B cell (primary cell): ENCODE measurements at regions not wholly inside any gene's neighbourhood (a gene's known extent, or its start where the extent isn't known, plus 50 kb on each side); places are given as distances from the start of the nearest gene placed in this dataset.

ENCODE experiments used
- ATAC-seq: fragments of 200-7000 bp; cut with Tn5 transposase; one replicate; pipeline ENCODE4 v1.10.0; 2021; ENCODE audit warnings: low read depth, mild to moderate bottlenecking, moderate number of reproducible peaks, moderate library complexity
- CTCF ChIA-PET: fragments of 350-600 bp; sonication (Branson Sonifier 250); formaldehyde crosslinking; loops from one replicate; lab custom pipeline; 2021; ENCODE audit warnings: antibody characterized with exemption, inconsistent platforms; lab: Charles Lee
- POLR2A ChIA-PET: fragments of 350-600 bp; sonication (Branson Sonifier 250); formaldehyde crosslinking; loops from one replicate; lab custom pipeline; 2021; ENCODE audit warnings: antibody characterized with exemption; lab: Charles Lee
- DNase-seq: peaks from one replicate; pipeline ENCODE4 v3.0.0; 2013
- H2AFZ ChIP-seq: 2 replicates; pipeline ENCODE4 v1.6.1; 2012; ENCODE audit warnings: mild to moderate bottlenecking, low read depth, low read length; ENCODE audit not compliant: insufficient read depth, poor library complexity, severe bottlenecking
- H3K27ac ChIP-seq, 2 donors: 1 replicate in 1 of 2; 2 replicates in 1 of 2; pipeline ENCODE4 v1.5.1; 2012 to 2013; ENCODE audit warnings: low read length in 2 of 2, mild to moderate bottlenecking in 2 of 2, moderate library complexity in 1 of 2
- H3K27me3 ChIP-seq, 4 experiments: fragments of 200-600 bp in 1 of 4; sonication (generic) in 1 of 4; replicated peaks in 1 of 4; 1 replicate in 2 of 4; 2 replicates in 2 of 4; pipeline versions ENCODE4 v1.6.1 to v1.7.0; 2013 to 2016; ENCODE audit warnings: low read length in 3 of 4, mild to moderate bottlenecking in 2 of 4, mixed read lengths in 1 of 4, moderate library complexity in 1 of 4; ENCODE audit not compliant: insufficient read depth in 4 of 4, control insufficient read depth in 3 of 4; ENCODE audit errors: control extremely low read depth in 1 of 4
- H3K36me3 ChIP-seq, 2 experiments: replicated peaks in 1 of 2; 1 replicate in 1 of 2; 2 replicates in 1 of 2; pipeline versions ENCODE4 v1.6.1 to v1.7.1; 2013; ENCODE audit warnings: low read length in 1 of 2; ENCODE audit not compliant: insufficient read depth in 2 of 2, control insufficient read depth in 1 of 2; ENCODE audit errors: control extremely low read depth in 1 of 2, extremely low read depth in 1 of 2
- H3K4me1 ChIP-seq, 2 donors: fragments of 200-600 bp in 1 of 2; sonication (generic) in 1 of 2; 1 replicate in 1 of 2; 2 replicates in 1 of 2; pipeline versions ENCODE4 v1.5.1 to v1.6.1; 2013 to 2017; ENCODE audit warnings: low read length in 2 of 2; ENCODE audit not compliant: control insufficient read depth in 2 of 2, insufficient read depth in 2 of 2
- H3K4me2 ChIP-seq: replicated peaks from 2 replicates; pipeline ENCODE3; 2012; ENCODE audit warnings: mild to moderate bottlenecking, low read depth, low read length; ENCODE audit not compliant: poor library complexity, severe bottlenecking
- H3K4me3 ChIP-seq, 5 experiments: fragments of 200-600 bp in 1 of 5; sonication (generic) in 1 of 5; 1 replicate in 3 of 5; 2 replicates in 2 of 5; pipeline versions ENCODE4 v1.5.1 to v1.7.0; 2011 to 2016; ENCODE audit warnings: low read length in 4 of 5, mild to moderate bottlenecking in 4 of 5, low read depth in 2 of 5, control low read depth in 1 of 5, moderate library complexity in 1 of 5; ENCODE audit not compliant: insufficient read depth in 1 of 5; ENCODE audit errors: control extremely low read depth in 1 of 5, extremely low read depth in 1 of 5
- H3K79me2 ChIP-seq: fragments of 200-600 bp; sonication (generic); one replicate; pipeline ENCODE4 v1.6.0; 2016; ENCODE audit warnings: low read length; ENCODE audit not compliant: control insufficient read depth, insufficient read depth
- H3K9ac ChIP-seq: fragments of 200-600 bp; sonication (generic); 2 replicates; pipeline ENCODE4 v1.6.1; 2017; ENCODE audit warnings: mild to moderate bottlenecking, low read length, moderate library complexity
- H3K9me3 ChIP-seq, 3 donors: one replicate each; pipeline versions ENCODE4 v1.6.1 to v1.7.1; 2013; ENCODE audit warnings: low read length in 2 of 3; ENCODE audit not compliant: control insufficient read depth in 2 of 3, insufficient read depth in 1 of 3; ENCODE audit errors: control extremely low read depth in 1 of 3
- H4K20me1 ChIP-seq: 2 replicates; pipeline ENCODE4 v1.6.0; 2012; ENCODE audit warnings: mild to moderate bottlenecking, low read length; ENCODE audit not compliant: insufficient read depth, control insufficient read depth, poor library complexity, severe bottlenecking
- H3K27ac Mint-ChIP-seq: one replicate; pipeline ENCODE4 v1.8.0; 2021; ENCODE audit warnings: mixed read lengths
- H3K27me3 Mint-ChIP-seq: one replicate; pipeline ENCODE4 v1.8.0; 2021; ENCODE audit warnings: mixed read lengths
- H3K4me1 Mint-ChIP-seq: one replicate; pipeline ENCODE4 v1.8.0; 2021; ENCODE audit warnings: mixed read lengths
- H3K4me3 Mint-ChIP-seq: one replicate; pipeline ENCODE4 v1.8.0; 2021; ENCODE audit warnings: mixed read lengths
- H3K9me3 Mint-ChIP-seq: one replicate; pipeline ENCODE4 v1.8.0; 2022; ENCODE audit warnings: mixed read lengths; ENCODE audit not compliant: insufficient read depth
- CTCF ChIP-seq: fragments of 200-600 bp; IDR thresholded peaks from one replicate; pipeline ENCODE4 v1.8.0; 2022; ENCODE audit warnings: antibody characterized with exemption, mild to moderate bottlenecking
- EZH2 ChIP-seq: IDR thresholded peaks from 2 replicates; pipeline ENCODE4 v1.6.1; 2012; ENCODE audit warnings: borderline replicate concordance, low read depth, mild to moderate bottlenecking, moderate library complexity, low read length; ENCODE audit not compliant: insufficient read depth, poor library complexity, severe bottlenecking
- WGBS: methylation state at CpG from one replicate; pipeline ENCODE4 v1.1.5; 2013; ENCODE audit warnings: missing lambda C conversion rate; ENCODE audit not compliant: insufficient coverage; 5-methylcytosine and 5-hydroxymethylcytosine counted together
- intact Hi-C: fragments of 100-400 bp; cut with micrococcal nuclease; formaldehyde crosslinking; loops from one replicate; pipeline ENCODE4 v1.10.0; 2022

DNA sequence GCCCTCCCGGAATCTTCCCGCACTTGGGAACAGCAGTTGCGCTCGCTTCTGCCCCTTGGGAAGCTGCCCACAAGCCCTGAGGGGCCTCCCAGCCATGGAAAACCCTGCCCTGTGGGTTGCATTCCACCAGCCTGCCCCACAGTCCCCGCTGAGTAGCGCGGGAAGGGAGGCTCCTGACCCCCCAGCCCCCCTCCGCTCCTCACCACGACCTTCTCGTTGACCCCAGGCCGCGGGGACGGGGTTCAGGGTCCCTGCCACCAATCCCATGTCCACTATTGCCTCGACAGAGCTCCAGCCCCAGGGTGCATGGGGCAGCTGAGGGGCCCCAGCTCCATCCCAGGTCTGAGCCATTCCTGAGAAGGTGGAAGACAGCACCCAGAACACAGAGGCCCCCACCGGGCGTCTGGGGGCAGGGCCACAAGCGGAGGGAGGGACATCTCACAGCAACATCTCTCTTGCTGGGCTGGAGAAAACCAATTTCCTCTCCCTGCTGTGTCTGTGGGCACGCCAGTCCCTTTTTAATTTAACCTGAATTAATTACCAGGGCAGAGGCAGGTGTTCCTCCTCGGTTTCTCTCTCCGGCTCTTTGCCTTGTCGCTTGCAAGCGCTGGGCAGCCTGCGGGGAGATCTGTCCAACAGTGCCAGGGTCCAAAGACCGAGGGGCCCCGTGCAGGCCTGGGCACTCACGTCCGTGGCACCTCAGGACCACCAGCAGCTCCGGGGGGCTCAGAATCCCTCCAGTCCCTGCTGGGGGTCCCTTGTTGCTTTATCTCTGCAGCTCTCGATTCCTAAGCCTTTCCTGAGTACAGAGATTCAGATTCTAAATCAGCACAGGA is 57.9 kb downstream of the FOXL3 start:
- Mint-ChIP-seq H3K4me1 (peaks cover 9% of the 10 kb centered on the region), H3K4me3 (no peak overlapping the region), H3K27me3 (peaks cover 10% of the 10 kb centered on the region), H3K9me3 (no peaks in the 10 kb centered on the region), H3K27ac (no peak overlapping the region)
- no peak overlapping the region for H2AFZ ChIP-seq
- H3K4me2 ChIP-seq = no peak overlapping the region
- POLR2A ChIA-PET = no interaction called here
- H3K79me2 ChIP-seq = no peaks in the 10 kb centered on the region
- peaks cover 0 to 44% (median 0%) of the 10 kb centered on the region in 3 donors for H3K9me3 ChIP-seq
- CTCF ChIA-PET = no interaction called here
- no peaks in the 10 kb centered on the region for H3K36me3 ChIP-seq
- H3K9ac ChIP-seq = no peak overlapping the region
- TF ChIP-seq CTCF (no peak), EZH2 (no peak)
- H3K4me3 ChIP-seq = no peak overlapping the region
- DNase-seq (no peak), ATAC-seq (no peak)
- 94% methylated on average over 29 of the region's 29 CpGs for WGBS
- peaks cover 8 to 9% of the 10 kb centered on the region in 2 donors for H3K4me1 ChIP-seq
- intact Hi-C loops = no loop called here
- H4K20me1 ChIP-seq = no peaks in the 10 kb centered on the region
- H3K27ac ChIP-seq = no peak overlapping the region
- peaks cover 0 to 5% (median 2%) of the 10 kb centered on the region in 4 experiments for H3K27me3 ChIP-seq

DNA sequence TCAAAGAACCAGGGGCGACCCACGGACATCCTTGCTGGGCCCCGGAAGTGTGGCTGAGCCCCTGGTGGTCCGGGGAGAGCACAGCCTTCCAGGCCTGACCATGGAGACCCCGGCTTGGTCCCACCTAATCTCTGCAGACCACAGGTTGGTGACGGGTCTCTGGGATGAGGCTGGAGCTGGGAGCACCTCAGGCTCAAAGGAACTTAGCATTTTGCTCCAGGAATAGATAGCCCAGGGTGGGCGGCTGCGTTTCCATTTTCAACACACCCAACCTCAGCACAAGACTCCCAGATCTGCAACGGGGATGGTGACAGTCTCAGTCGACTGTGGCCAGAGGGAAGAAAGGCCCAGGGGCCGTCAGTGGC is 58.5 kb downstream of the FOXL3 start:
- no peaks in the 10 kb centered on the region for H4K20me1 ChIP-seq
- ATAC-seq = no peak
- no peak overlapping the region for H3K9ac ChIP-seq
- no peak for DNase-seq
- H3K9me3 Mint-ChIP-seq = no peaks in the 10 kb centered on the region
- H3K27me3 ChIP-seq = peaks cover 0 to 7% (median 2%) of the 10 kb centered on the region in 4 experiments
- H3K36me3 ChIP-seq = no peaks in the 10 kb centered on the region
- no peak overlapping the region for H3K4me3 Mint-ChIP-seq
- intact Hi-C loops = no loop called here
- peaks cover 9% of the 10 kb centered on the region for H3K4me1 Mint-ChIP-seq
- ChIA-PET POLR2A (no interaction called here), CTCF (no interaction called here)
- no peak overlapping the region for H3K4me2 ChIP-seq
- no peak for TF ChIP-seq EZH2
- H3K4me3 ChIP-seq = no peak overlapping the region
- H3K27me3 Mint-ChIP-seq = peaks cover 8% of the 10 kb centered on the region
- peaks cover 8 to 9% of the 10 kb centered on the region in 2 donors for H3K4me1 ChIP-seq
- no peak overlapping the region for H3K27ac Mint-ChIP-seq
- H3K79me2 ChIP-seq = no peaks in the 10 kb centered on the region
- no peak overlapping the region for H3K27ac ChIP-seq
- H3K9me3 ChIP-seq = peaks cover 0 to 45% (median 0%) of the 10 kb centered on the region in 3 donors
- no peak overlapping the region for H2AFZ ChIP-seq
- WGBS = 82% methylated on average over 11 of the region's 11 CpGs
